ENCODE measurements at regions not wholly inside any gene's neighbourhood (a gene's known extent, or its start where the extent isn't known, plus 50 kb on each side); places are given as distances from the start of the nearest gene placed in this dataset.

DNA sequence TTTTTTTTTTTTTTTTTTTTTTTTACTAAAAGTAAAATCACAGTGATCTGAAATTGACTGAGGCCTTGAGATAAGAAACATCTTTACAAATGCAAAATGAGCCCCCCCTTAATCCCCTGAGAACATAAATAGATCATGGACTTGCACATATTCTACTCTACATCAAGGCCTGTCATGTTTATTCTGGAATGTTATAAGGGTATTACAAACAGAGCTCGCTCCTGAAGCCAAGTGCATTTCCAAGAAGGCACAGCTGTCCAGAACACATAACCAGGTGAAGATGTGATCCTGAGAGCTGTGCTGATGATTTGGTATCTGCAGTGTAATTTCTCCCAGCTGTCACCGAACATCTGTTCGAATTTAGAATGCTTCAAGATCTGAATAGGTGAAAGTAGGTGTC, 384.5 kb downstream of the GPAT3 start:
- POLR2A ChIA-PET: no interaction called here
- TF ChIP-seq CTCF (IDR thresholded peaks at IDR 0.05): no peak
- no peaks in the 10 kb centered on the region for H3K36me3 Mint-ChIP-seq (ENCODE audit: low read depth)
- H3K4me1 Mint-ChIP-seq (ENCODE audit: low read depth): no peaks in the 10 kb centered on the region
- H3K27ac ChIP-seq (ENCODE audit: low read depth in 1 of 2, low read length in 2 of 2): no peak overlapping the region
- H3K9me3 Mint-ChIP-seq: no peaks in the 10 kb centered on the region
- H3K4me1 ChIP-seq (ENCODE audit: insufficient read depth, low read length): no peaks in the 10 kb centered on the region
- no peaks in the 10 kb centered on the region for H3K27me3 Mint-ChIP-seq
- intact Hi-C loops (cut with DNase I, micrococcal nuclease): no loop called here
- no peaks in the 10 kb centered on the region for H3K9me3 ChIP-seq (ENCODE audit: control insufficient read depth in 1 of 2, insufficient read depth in 1 of 2, low read length in 2 of 2)
- no peak for ATAC-seq (ENCODE audit: poor library complexity)
- H3K27ac Mint-ChIP-seq: no peak overlapping the region
- DNase-seq: no peak
- CTCF ChIA-PET: no interaction called here
- no peaks in the 10 kb centered on the region for H3K36me3 ChIP-seq (ENCODE audit: insufficient read depth, low read length)
- no peak overlapping the region for H3K4me3 ChIP-seq (ENCODE audit: low read length)
- no peak overlapping the region for H3K4me3 Mint-ChIP-seq
- no peaks in the 10 kb centered on the region for H3K27me3 ChIP-seq (ENCODE audit: control insufficient read depth in 1 of 2, insufficient read depth in 2 of 2, low read length in 2 of 2)

DNA sequence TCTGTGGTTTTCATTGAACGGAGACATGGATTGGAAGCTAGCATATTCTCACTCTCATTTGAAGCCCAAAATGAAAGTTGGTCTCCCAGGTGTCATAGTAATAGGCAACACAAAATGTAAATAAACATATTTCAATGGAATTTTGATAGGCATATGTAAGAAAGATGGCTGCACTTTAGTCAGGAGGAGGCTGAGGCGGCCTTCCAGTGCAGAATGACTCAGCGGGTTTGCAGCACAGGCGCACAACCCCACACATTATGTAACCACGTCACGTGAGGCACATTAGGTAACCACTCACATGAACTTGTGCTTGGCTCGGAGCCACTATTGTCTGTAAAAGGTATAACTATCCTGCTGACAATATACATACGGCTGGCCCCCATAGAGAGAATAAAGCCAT, 381.7 kb downstream of the GPAT3 start:
- no peak for TF ChIP-seq CTCF (IDR thresholded peaks at IDR 0.05)
- H3K27ac ChIP-seq (ENCODE audit: low read depth in 1 of 2, low read length in 2 of 2): no peak overlapping the region
- no peaks in the 10 kb centered on the region for H3K9me3 ChIP-seq (ENCODE audit: control insufficient read depth in 1 of 2, insufficient read depth in 1 of 2, low read length in 2 of 2)
- H3K27me3 ChIP-seq (ENCODE audit: control insufficient read depth in 1 of 2, insufficient read depth in 2 of 2, low read length in 2 of 2): no peaks in the 10 kb centered on the region
- H3K4me1 ChIP-seq (ENCODE audit: insufficient read depth, low read length): no peaks in the 10 kb centered on the region
- H3K4me3 ChIP-seq (ENCODE audit: low read length): no peak overlapping the region
- H3K27ac Mint-ChIP-seq: no peak overlapping the region
- CTCF ChIA-PET: no interaction called here
- intact Hi-C loops (cut with DNase I, micrococcal nuclease): no loop called here
- peaks cover 10% of the 10 kb centered on the region for H3K27me3 Mint-ChIP-seq
- POLR2A ChIA-PET: no interaction called here
- H3K4me3 Mint-ChIP-seq: no peak overlapping the region
- H3K9me3 Mint-ChIP-seq: no peaks in the 10 kb centered on the region
- H3K36me3 ChIP-seq (ENCODE audit: insufficient read depth, low read length): no peaks in the 10 kb centered on the region
- H3K36me3 Mint-ChIP-seq (ENCODE audit: low read depth): no peaks in the 10 kb centered on the region
- no peaks in the 10 kb centered on the region for H3K4me1 Mint-ChIP-seq (ENCODE audit: low read depth)
- DNase-seq: no peak
- no peak for ATAC-seq (ENCODE audit: poor library complexity)

DNA sequence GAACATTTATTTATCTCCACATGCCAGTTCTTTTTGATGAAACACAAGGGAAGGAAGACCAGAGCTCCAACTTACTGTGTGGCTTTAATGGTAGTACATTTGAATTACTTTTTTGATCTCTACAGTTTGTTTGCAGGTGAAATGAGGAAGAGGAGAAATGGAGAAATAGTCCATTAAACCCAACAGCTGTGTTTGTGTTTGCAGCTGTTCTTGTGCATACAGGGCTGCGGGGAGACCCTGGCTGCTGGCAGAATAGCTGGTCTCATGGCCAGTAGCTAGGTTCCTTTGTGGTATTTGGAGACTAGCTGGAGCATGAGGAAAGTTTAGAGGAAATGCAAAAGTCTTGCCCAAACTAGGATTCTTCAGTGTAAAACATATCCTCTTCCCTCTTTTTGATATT, 374.8 kb downstream of the GPAT3 start:
- Mint-ChIP-seq H3K36me3 (ENCODE audit: low read depth) (no peaks in the 10 kb centered on the region), H3K9me3 (no peaks in the 10 kb centered on the region), H3K27ac (no peak overlapping the region), H3K4me3 (no peak overlapping the region), H3K4me1 (ENCODE audit: low read depth) (no peaks in the 10 kb centered on the region), H3K27me3 (peaks cover 10% of the 10 kb centered on the region)
- DNase-seq: no peak
- no peak for ATAC-seq (ENCODE audit: poor library complexity)
- no peak overlapping the region for H3K4me3 ChIP-seq (ENCODE audit: low read length)
- no peak for TF ChIP-seq CTCF (IDR thresholded peaks at IDR 0.05)
- no peak overlapping the region for H3K27ac ChIP-seq (ENCODE audit: low read depth in 1 of 2, low read length in 2 of 2)
- no peaks in the 10 kb centered on the region for H3K4me1 ChIP-seq (ENCODE audit: insufficient read depth, low read length)
- no peaks in the 10 kb centered on the region for H3K9me3 ChIP-seq (ENCODE audit: control insufficient read depth in 1 of 2, insufficient read depth in 1 of 2, low read length in 2 of 2)
- POLR2A ChIA-PET: no interaction called here
- intact Hi-C loops (cut with DNase I, micrococcal nuclease): no loop called here
- H3K27me3 ChIP-seq (ENCODE audit: control insufficient read depth in 1 of 2, insufficient read depth in 2 of 2, low read length in 2 of 2): no peaks in the 10 kb centered on the region
- CTCF ChIA-PET: interaction anchor here (1.3 kb wide), 1 partner anchor 49 kb away, joined by 3 read pairs; no protein-coding TSS in a partner anchor
- H3K36me3 ChIP-seq (ENCODE audit: insufficient read depth, low read length): no peaks in the 10 kb centered on the region
